ENCODE measurements at regions not wholly inside any gene's neighbourhood (a gene's known extent, or its start where the extent isn't known, plus 50 kb on each side); places are given as distances from the start of the nearest gene placed in this dataset.
"Not testable (repeated sequence)": the region's sequence is repeated elsewhere in the genome, so short reads cannot be mapped to it uniquely, and the experiment has no call there.

DNA sequence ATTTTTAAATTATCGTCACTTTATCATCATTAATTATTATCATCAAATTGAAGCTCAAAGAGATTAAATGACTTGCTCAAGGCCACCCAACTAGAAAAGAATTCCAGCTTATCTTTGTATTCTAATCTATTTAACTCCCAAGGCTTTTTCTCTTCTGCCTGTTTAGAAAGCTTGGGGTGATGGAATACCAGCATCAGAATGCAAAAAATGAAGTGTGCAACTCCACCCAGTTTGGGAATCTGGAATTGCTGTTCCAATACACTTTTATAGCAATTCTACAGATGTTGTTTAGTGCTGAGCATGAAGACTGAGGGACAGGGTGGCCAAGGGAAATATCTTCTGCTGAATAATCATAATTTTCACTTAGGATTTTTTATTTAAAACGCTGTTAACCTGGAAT lies 97.2 kb upstream of the FIBIN start:
- DNase-seq (ENCODE audit: low read depth in 2 of 2): peak; percentile 8 to 17

DNA sequence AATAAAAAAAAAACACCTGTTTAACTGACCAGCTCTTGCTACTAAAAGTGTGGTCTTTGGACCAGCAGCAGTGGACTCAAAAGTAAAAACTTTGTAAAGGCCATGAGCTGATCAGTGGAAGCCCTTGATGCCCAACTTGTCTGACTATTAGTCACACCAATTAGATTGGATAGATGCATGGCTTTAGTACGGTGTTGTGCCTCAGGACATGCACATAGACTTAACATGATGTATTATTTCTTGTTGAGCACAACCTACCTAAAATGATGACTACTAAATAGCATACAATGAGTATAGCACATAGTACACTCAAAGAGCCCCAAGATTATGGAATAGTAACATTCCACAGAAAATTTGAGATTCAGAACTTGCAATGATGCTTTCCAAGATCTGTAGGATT lies 95.1 kb upstream of the FIBIN start:
- no peak for DNase-seq (ENCODE audit: low read depth in 2 of 2)

DNA sequence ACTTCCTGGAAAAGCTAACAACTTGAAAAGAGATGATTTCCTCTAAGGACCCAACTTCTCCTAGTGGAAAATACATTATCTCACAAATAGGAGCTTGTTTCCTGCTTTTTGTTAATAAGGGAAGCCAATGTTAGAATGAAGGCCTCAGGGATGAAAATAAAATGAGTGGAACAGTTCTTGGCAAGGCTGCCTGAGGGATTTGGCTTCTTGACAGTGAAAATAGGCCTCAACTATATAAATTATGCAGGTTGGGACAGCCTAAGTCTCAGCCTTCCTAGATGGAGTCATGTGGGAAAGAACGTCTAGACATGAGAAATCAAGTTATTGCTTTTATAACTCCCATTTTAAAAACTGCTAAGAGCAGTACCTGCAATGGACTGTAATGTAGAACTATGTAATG lies 92.8 kb upstream of the FIBIN start:
- DNase-seq (ENCODE audit: low read depth in 2 of 2): peak; percentile 24 to 25

DNA sequence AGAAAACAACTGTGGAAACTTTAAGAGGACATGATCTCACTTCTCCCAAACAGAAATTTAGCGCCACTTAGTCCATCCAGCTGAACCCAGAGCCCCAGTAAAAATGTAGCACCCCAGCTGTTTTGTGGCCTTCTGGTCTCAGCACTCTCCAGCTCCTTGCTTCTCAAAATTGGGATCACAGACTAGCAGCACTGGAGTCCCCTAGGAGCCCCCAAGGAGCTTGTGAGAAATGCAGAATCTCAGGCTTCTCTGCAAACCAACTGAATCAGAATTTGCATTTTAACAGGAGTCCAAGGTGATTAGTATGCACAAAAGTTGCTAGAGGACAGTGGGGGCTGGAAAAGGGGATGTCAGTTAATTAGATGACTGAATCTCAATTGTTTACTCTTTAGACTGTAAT lies 89.8 kb upstream of the FIBIN start:
- no peak for DNase-seq (ENCODE audit: low read depth in 2 of 2)

DNA sequence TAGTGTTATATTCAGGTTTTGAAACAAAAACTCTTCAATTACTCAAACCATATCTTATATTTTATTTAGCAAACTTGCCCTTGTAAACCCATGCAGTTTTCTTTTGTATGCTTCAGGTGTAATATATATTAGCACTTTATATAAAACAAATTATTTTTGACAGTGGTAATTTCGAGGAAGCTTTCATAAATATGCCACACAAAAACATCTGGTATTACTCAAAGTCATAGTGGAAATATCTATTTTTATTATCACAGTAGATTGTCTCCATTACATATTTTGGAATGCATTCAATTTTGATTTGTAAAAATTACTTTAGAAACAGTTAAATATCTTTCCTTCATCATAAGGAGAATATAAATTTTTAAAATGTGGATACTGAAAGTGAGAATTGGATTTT lies 89.1 kb upstream of the FIBIN start:
- no peak for DNase-seq (ENCODE audit: low read depth in 2 of 2)

DNA sequence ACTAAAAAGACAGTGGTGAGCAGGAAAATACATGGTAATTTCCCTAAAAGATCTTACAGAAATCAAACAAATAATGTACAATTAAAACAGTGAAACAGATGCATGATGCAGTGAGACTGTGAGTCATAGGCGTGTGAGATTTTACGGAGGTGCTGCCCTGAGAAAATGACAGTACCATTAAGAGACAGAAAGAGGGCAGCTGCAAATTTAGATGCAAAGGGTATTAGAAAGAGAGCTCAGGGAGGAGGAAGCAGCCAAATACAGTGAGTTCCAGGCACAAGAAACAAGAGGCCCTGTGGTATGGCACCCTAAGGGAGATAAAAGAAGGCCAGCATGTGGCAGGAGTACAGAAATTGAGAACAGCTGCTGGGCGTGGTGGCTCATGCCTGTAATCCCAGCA lies 88.5 kb upstream of the FIBIN start:
- peak in 1 of 2 experiments; percentile 22 for DNase-seq (ENCODE audit: low read depth in 2 of 2)

DNA sequence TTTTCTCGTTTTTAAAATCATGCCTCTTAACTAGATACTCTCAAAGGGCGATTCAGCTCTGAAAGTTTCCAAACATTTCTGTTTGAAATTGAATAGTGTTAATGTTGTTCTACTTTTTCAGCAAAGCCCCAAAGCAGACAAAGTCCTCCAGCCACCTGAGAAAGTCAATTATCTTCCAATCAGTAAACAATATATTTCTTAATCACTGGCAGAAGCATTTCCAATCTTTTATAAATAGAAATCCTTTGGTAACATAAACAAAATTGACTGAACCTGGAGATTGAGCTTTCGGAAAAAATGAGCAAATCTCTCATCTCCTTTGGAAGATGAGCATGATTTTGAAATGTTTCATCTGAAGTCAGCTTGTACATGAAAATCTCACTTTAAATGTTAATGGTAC lies 84.4 kb upstream of the FIBIN start:
- no peak for DNase-seq (ENCODE audit: low read depth in 2 of 2)

DNA sequence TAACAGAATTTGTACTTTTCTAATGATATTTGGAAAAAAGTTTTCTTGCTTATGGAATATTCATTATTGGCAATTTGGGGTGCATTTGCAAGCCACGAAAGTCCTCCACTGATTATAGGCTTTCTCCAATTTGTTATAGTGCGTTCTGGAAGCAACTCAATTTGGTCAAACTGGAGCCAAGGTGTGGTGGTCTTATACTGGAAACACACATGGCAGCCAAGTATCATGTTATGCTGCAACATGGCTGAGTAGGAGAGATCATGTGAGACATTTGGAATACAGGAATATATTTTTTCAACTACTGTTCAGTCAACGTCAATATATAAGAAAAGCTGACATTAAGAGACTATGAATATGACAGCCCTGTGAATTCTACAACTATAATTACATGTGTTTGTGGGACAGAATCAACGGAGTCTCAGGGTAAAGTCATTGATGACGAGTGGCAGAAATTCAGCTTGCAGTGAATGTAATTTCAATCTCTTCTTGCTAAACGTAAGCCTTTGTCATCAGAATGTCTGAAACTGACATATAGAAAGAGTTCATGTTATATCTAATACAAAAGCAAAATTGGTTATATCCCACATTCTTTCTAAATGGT lies 83.8 kb upstream of the FIBIN start:
- no peak for DNase-seq (ENCODE audit: low read depth in 2 of 2)

DNA sequence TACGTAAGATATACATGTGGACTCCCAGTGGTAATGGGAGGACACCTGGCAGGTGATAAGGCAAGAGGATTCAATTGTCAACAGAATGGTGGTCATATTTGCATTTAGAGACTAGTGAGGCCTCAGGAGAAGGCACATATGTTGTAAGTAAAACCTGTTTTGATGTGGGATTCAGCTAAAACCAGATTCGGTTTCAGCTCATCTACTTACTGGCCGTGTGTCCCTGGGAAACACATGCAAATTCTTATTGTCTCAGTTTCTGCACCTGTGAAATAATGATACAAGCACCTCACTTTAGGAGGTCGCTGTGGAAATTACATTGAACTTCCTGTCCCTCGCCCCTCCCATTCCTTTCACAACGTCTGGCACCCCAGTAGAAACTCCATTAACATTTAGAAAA lies 78.9 kb upstream of the FIBIN start:
- no peak for DNase-seq (ENCODE audit: low read depth in 2 of 2)

DNA sequence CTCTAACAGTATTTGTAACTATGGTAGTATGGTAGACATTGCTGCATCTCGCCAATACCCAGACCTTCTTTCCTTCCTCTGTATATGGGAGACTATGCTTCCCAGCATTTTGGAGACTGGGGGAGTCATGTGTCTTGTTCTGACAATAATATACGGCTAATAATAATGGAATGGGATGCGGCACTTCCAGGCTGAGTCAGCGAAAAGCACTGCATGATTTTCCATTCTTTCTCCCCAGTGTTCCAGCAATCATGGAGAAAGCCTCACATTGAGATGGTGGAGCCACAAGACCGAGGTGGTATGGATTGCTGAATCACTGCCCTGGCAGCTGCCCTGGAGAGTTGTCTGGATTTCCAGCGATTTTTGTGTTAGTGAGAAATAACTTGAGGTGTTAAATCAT lies 77.1 kb upstream of the FIBIN start:
- DNase-seq (ENCODE audit: low read depth in 2 of 2): no peak

DNA sequence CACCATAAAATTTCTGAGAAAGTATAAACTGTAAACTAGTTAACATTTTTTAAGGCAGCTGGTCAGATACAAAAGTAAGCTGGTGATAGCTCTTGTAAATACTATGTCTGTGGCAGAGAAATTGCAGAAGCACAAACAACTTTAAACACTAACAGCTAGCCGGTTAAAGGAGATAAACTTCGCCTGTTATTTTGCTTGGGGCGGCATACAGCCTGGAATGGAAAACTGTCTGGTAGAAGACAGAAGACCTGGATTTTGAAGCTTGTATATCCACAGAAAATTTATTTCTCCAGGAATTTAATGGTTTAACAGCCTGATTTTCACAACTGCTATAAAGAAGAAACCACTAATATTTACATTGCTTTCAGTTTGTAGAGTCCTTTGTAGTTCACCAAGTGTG lies 65.3 kb upstream of the FIBIN start:
- no peak for DNase-seq (ENCODE audit: low read depth in 2 of 2)

DNA sequence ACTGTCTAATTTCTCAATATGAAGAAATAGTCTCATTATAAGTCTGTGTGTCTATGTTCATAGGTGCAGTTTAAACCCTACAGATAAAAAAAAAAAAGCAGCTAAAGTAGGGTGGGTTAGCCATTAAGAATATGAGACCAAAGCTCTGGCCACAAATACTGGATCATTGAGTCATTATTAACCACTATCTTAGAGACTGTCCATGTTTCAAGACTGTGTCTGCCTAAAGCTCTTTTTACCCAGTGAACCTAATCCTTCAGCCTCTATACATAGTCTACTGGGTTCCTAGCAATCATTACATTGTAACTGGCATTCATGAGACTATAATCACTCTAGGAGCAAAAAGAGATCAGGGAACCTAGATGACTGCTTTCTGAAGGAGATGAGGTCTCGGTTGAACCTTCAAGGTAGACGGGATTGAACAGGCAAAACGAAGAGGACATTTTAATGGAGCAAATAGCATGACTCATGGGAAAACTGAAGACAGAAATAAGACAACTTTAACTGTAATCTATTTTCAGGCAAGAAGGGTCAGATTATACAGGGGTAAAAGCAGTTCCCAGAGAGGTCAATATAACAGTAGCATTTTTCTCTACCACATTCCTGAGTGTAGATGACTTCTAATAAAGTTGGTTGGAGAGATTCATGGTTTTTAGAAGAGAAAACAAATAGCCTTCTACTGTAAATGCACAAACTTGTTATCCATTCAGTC lies 64.0 kb upstream of the FIBIN start:
- DNase-seq (ENCODE audit: low read depth in 2 of 2): no peak

DNA sequence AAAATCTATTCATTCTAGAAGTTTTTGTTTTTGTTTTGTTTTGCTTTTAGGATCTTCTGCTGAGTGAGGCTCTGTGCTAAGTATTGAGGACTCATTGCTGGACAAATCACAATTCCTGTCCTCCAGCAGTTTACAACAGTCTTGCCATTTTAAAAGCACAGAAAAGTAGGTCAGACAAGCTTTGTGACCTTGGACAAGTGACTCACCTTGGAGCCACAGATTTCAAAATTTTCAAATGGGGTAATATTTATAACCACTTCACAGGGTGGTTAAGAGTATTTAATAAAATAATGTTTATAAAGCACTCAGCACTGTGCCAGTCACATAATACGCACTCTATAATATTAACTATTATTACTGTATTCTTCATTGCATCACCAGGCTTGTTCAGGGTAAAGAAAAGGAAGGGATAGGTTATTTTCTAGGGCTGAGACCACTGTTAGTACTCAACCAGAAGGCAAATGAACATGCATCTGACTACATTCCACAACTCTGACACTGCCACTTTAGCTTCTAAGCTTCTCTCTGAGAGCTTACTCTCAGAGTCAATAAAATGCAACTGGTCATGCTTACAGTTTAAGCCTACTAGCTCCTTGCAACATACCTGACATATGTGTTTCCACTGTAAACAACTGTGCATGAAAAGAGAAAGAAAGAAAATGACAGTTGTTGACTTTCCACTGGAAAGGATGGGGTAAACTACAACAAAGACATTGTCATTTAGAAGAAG lies 63.2 kb upstream of the FIBIN start:
- peak; percentile 64 to 72 for DNase-seq (ENCODE audit: low read depth in 2 of 2)

DNA sequence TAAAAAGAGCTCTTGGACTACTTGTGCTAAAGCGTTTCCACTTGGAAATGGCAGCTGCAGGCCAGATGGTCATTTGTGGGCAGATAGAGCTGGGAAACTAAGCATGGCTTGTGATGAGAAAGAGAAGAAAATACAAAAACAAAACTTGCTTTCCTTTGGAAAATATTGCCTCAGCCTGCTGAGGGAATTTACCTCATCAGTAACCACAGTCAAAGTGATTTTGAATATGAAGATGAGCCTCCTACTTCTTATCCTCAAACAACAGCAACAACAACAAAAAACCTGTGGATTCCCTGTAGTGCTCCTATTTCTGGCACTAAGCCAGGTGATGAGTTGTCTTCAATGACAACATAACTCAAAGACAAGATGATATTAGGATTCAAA lies 62.7 kb upstream of the FIBIN start:
- DNase-seq (ENCODE audit: low read depth in 2 of 2): peak; percentile 57 to 62

DNA sequence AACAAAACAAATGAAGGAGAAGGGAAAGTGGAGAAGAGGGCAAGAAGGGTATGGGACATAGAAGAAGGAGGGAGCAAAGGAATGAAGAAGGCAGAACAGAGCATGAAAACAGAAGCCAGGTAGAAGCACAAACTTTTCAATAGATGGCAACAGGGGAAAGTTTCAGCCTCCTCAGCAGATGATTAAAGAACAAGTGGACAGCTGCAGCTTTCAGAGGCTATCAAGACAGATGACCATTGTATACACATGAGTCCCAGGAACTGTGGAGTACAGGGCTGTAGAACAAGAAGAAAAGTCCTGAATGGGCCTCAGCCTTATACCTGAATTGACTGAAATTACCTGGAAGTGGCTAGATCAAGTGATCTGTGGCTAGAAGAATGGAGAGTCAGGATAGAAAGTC lies 62.0 kb upstream of the FIBIN start:
- no peak for DNase-seq (ENCODE audit: low read depth in 2 of 2)

DNA sequence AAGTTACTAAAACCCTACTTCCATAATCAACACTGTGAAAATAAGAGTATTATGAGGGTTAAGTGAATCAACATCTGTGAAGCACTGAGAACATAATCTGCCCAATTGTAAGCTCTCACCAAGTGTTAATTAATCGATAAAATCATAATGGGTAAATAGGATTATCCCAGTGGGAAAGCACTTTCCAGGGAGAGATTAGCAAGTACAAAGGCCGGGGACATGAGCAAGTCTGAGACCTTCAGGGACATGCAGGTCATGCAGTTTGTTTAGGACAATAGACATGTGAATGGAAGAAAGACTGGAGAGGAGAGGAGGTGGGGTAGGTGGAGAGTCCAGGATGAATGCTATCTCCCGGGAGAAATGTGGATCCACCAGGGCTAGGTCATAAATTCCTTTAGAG lies 57.8 kb upstream of the FIBIN start:
- DNase-seq (ENCODE audit: low read depth in 2 of 2): no peak

DNA sequence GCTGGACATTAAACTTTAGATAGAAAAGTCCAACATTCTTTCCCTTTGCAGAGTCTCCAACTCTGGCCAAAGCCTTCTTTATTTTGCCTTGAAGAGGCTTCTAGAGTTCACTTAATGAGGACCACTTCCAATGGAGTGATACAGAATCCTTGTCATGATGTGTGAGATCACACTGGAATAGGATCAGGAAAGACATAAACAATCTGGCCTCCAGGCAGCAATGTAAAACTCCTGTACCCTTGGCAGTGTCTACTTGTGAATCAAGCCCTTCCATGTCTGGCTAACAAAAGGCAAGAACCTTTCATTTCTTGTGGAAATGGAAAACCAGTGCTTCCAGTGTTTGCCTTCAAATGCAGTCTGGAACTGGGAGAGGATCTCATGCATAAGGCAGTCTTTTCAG lies 56.5 kb upstream of the FIBIN start:
- DNase-seq (ENCODE audit: low read depth in 2 of 2): no peak

DNA sequence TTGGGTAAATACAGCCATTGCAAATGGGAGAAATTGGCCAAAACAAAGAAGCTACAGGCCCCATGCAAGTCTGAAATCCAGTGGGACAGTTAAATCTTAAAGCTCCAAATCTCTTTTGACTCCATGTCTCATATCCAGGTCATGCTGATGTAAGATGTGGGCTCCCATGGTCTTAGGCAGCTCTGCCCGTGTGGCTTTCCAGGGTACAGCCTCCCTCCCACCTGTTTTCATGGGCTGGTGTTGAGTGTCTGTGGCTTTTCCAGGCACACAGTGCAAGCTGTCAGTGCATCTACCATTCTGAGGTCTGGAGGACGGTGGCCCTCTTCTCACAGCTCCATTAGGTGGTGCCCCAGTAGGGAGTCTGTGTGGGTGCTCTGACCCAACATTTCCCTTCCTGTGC lies 53.4 kb upstream of the FIBIN start:
- not testable (repeated sequence) for DNase-seq (ENCODE audit: low read depth in 2 of 2)

DNA sequence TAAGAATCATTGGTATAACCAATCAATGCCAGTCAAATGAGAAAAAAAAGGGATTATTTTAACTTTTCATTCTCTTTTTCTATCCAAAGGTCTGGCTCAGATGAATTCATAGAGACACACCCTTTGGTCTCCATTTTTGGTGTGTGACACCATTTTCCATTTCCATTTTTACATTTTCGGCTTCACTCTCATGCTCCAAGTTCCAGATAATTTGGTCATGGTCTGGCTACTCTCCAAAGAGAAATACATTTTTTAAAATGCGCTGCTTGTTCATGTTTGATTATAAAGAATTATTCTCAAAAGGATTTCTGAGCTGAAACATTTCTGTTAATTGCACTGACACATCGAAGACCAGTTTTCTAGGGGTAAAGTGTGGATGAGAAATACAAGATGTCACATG lies 51.6 kb upstream of the FIBIN start:
- DNase-seq (ENCODE audit: low read depth in 2 of 2): no peak

DNA sequence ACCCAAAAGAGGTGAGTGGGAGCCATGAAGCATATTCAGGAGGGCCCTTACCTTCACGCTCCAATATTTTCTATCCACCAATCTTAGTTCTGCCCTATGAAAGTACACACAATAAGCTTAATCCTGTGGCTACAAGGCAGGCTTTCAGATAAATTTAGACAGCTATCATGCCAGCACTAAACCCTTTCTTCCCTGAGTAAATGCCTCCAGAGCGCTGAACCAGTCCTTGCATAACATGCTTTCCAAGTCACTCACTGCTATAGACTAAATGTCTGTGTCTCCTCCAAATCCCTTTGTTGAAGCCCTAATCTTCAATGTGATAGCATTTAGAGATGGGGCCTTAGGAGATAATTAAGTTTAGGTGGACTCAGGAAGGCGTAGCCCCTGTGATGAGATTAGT lies 50.3 kb upstream of the FIBIN start:
- DNase-seq (ENCODE audit: low read depth in 2 of 2): no peak

Data from fibroblast of skin of left quadriceps (primary cell).